ENCODE measurements at regions not wholly inside any gene's neighbourhood (a gene's known extent, or its start where the extent isn't known, plus 50 kb on each side); places are given as distances from the start of the nearest gene placed in this dataset.

DNA sequence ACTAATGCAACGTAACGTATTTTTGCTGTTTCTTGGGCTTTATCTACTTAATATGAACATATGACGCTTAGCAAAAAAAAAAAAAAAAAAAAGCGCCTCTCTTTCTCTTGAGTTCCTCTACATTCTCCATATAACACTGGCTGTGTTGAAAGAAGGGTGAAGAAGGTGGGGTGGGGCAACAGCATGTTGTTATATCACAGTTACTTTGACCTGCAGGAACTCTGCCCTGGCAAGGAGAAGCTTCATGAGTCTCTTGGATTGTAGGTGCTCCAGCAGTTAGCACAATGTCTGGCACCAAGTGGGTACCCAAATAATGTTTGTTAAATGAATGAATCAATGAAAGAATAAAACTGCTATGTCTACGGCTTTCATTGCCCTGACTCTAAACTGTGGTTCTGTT, 162.6 kb downstream of the ATG4C start:
- no peak for TF ChIP-seq EP300 (IDR thresholded peaks at IDR 0.05)
- TF ChIP-seq, protein P1, sequence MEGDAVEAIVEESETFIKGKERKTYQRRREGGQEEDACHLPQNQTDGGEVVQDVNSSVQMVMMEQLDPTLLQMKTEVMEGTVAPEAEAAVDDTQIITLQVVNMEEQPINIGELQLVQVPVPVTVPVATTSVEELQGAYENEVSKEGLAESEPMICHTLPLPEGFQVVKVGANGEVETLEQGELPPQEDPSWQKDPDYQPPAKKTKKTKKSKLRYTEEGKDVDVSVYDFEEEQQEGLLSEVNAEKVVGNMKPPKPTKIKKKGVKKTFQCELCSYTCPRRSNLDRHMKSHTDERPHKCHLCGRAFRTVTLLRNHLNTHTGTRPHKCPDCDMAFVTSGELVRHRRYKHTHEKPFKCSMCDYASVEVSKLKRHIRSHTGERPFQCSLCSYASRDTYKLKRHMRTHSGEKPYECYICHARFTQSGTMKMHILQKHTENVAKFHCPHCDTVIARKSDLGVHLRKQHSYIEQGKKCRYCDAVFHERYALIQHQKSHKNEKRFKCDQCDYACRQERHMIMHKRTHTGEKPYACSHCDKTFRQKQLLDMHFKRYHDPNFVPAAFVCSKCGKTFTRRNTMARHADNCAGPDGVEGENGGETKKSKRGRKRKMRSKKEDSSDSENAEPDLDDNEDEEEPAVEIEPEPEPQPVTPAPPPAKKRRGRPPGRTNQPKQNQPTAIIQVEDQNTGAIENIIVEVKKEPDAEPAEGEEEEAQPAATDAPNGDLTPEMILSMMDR (IDR thresholded peaks at IDR 0.05), result no peak
- TF ChIP-seq POLR2A (IDR thresholded peaks at IDR 0.05), result no peak
- H3K36me3 ChIP-seq, result no peaks in the 10 kb centered on the region
- WGBS, 3 donors, result 85 to 92% (median 85%) methylated on average over 5 of the region's 5 CpGs

DNA sequence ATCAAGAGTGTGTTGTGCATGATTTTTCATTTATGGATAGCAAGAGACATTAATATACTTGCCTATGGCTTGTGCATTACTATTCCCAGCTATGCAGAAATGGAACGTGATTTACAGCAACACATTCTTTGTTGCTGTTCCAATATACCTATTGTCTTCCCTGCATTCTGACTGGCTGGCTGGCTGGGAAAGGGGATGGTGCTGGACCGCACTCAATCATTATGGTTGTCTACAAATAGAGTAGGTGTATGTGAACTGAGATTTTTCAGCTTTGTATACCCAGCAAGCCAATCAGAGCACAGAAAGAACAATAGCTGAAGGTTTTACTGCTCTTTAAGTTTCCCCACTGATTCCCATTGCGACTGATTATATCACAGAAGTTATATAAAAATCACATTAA, 167.5 kb downstream of the ATG4C start:
- H3K4me3 ChIP-seq, result no peak overlapping the region
- H3K27me3 ChIP-seq, result no peaks in the 10 kb centered on the region
- DNase-seq, result no peak
- H3K9me3 ChIP-seq, result no peaks in the 10 kb centered on the region
- no peaks in the 10 kb centered on the region for H3K4me1 ChIP-seq (ENCODE audit: insufficient read depth)
- intact Hi-C loops (cut with DNase I), result no loop called here
- H3K36me3 ChIP-seq, result no peaks in the 10 kb centered on the region
- 55 to 74% (median 60%) methylated on average over 3 of the region's 3 CpGs for WGBS, 3 donors
- H3K27ac ChIP-seq, result no peak overlapping the region
- TF ChIP-seq POLR2A (IDR thresholded peaks at IDR 0.05), result no peak
- TF ChIP-seq, protein P1 (IDR thresholded peaks at IDR 0.05), result no peak
- no peak for TF ChIP-seq EP300 (IDR thresholded peaks at IDR 0.05)

More for the DNA sequence above, 162.6 kb downstream of the ATG4C start:
- Histone ChIP-seq H3K4me3 (no peak overlapping the region), H3K9me3 (no peaks in the 10 kb centered on the region), H3K27ac (no peak overlapping the region), H3K4me1 (ENCODE audit: insufficient read depth) (no peaks in the 10 kb centered on the region), H3K27me3 (no peaks in the 10 kb centered on the region)
- intact Hi-C loops (cut with DNase I), result no loop called here
- no peak for DNase-seq

DNA sequence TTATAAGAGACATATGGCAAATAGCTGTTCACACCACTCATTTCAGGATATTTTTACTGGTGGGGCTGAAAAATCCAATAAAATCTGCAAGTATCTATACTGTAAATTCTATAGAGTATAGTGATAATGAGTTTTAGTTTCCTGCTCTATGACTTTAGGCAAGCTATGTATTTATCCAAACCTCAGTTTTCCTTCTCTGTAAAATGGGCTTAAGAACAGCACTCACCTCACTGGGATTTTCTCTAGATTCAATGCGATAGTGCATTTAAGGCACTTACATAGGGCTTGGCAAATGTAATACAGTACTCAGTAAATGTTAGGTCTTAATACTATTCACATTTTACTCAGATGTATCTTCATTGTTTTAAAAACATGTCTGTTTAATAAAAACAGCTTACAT, 168.7 kb downstream of the ATG4C start:
- no peaks in the 10 kb centered on the region for H3K4me1 ChIP-seq (ENCODE audit: insufficient read depth)
- no peak overlapping the region for H3K4me3 ChIP-seq
- WGBS, 3 donors, result 74 to 85% (median 81%) methylated on average over 1 of the region's 1 CpG
- TF ChIP-seq, protein P1 (IDR thresholded peaks at IDR 0.05), result no peak
- no peak for TF ChIP-seq POLR2A (IDR thresholded peaks at IDR 0.05)
- no peak for TF ChIP-seq EP300 (IDR thresholded peaks at IDR 0.05)
- H3K36me3 ChIP-seq, result no peaks in the 10 kb centered on the region
- intact Hi-C loops (cut with DNase I), result no loop called here
- DNase-seq, result no peak
- H3K27ac ChIP-seq, result no peak overlapping the region
- H3K27me3 ChIP-seq, result no peaks in the 10 kb centered on the region
- no peaks in the 10 kb centered on the region for H3K9me3 ChIP-seq

DNA sequence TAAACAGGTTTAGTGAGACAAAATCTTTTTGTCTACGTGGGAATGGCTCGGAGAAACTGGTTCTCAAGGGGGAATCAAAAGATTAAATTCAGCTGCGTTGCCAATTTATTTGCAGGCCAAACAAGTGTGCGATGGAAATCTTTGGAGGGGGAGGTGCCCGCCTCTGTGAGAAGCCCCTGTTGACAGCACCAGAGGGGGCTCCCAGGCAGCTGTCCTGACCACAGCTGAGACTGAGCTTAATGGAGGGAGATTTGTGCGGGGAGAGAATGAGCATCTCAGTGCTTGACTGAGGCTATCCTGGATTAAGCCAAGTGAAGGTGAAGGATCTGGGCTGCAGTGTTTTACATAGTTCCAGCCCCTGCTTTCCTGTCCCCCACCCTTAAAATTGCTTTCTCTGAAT, 169.7 kb downstream of the ATG4C start:
- 31 to 37% (median 35%) methylated on average over 6 of the region's 6 CpGs for WGBS, 3 donors
- DNase-seq, result no peak
- Histone ChIP-seq H3K4me3 (no peak overlapping the region), H3K27me3 (no peaks in the 10 kb centered on the region), H3K27ac (no peak overlapping the region), H3K9me3 (no peaks in the 10 kb centered on the region), H3K36me3 (no peaks in the 10 kb centered on the region), H3K4me1 (ENCODE audit: insufficient read depth) (no peaks in the 10 kb centered on the region)
- TF ChIP-seq, protein P1 (IDR thresholded peaks at IDR 0.05), result no peak
- TF ChIP-seq POLR2A (IDR thresholded peaks at IDR 0.05) (no peak), EP300 (IDR thresholded peaks at IDR 0.05) (no peak)
- intact Hi-C loops (cut with DNase I), result no loop called here

DNA sequence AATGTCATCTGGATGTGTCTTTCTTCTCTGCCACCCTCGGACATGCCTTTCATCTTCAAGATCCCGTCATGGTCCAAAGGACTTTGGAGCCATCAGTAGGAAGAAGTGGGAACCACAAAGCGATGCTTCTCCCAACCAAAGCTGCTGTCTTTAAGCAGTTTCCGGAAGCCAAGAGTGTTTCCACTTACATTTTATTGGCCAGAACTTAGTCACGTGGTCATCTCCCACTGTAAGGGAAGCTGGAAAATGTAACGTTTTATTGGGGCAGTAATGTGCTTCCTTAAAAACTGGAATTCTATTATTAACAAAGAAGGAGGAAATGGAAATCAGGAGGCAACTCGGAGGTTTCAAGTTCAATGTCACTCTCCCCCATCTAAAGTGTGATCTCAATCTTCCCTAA, 170.8 kb downstream of the ATG4C start:
- intact Hi-C loops (cut with DNase I), result no loop called here
- Histone ChIP-seq H3K27ac (no peak overlapping the region), H3K36me3 (no peaks in the 10 kb centered on the region), H3K27me3 (no peaks in the 10 kb centered on the region), H3K4me1 (ENCODE audit: insufficient read depth) (no peaks in the 10 kb centered on the region), H3K4me3 (no peak overlapping the region), H3K9me3 (no peaks in the 10 kb centered on the region)
- DNase-seq, result no peak
- WGBS, 3 donors, result 60 to 67% (median 65%) methylated on average over 7 of the region's 7 CpGs
- TF ChIP-seq, protein P1 (IDR thresholded peaks at IDR 0.05), result no peak
- TF ChIP-seq POLR2A (IDR thresholded peaks at IDR 0.05) (no peak), EP300 (IDR thresholded peaks at IDR 0.05) (no peak)
